K562 (cell line): ENCODE measurements at regions not wholly inside any gene's neighbourhood (a gene's known extent, or its start where the extent isn't known, plus 50 kb on each side); places are given as distances from the start of the nearest gene placed in this dataset.

ENCODE experiments used
- ATAC-seq: fragments of 200-7000 bp; cut with Tn5 transposase; 3 replicates; pipeline ENCODE4 v1.9.1; 2020; ENCODE audit warnings: moderate library complexity
- BruUV-seq: library from RNA; stranded (reverse); fragments of 400-500 nt; replicated peaks from 2 replicates; lab custom pipeline; 2021; lab: Mats Ljungman, UMichigan
- CTCF ChIA-PET: fragments of 300-600 bp; formaldehyde crosslinking; extraction: SDS; loops from one replicate; lab custom pipeline; 2021; ENCODE audit warnings: low intra/inter-chr PET ratio; lab: Yijun Ruan, JAX
- POLR2A ChIA-PET: fragments of 300-600, 350-650 bp; sonication (Branson Sonifier 250); formaldehyde crosslinking; extraction: SDS; loops from one replicate; lab custom pipeline; 2021; ENCODE audit warnings: antibody characterized with exemption, inconsistent platforms; lab: Yijun Ruan, JAX
- DNase-seq, 4 experiments: peaks; one replicate each; pipeline versions ENCODE4 v3.0.0 to v3.0.0-alpha.2; 2011 to 2018; ENCODE audit warnings: low spot score in 3 of 4, mixed read lengths in 3 of 4; ENCODE audit errors: extremely low read depth in 1 of 4
- FAIRE-seq: peaks from 2 replicates; lab custom pipeline; 2011; peaks lifted over from hg19 to GRCh38; lab: Jason Lieb, UNC
- H2AFZ ChIP-seq: 2 replicates; pipeline ENCODE4 v1.6.0; 2011; ENCODE audit warnings: low read depth, low read length, control low read depth, inconsistent platforms
- H3K27ac ChIP-seq: fragments of 200-600 bp; 3 replicates; pipeline ENCODE4 v1.8.0; 2011; ENCODE audit warnings: low read depth, mild to moderate bottlenecking, control low read depth, inconsistent platforms, low read length, moderate library complexity, mixed read lengths; ENCODE audit errors: extremely low read depth
- H3K27me3 ChIP-seq, 2 experiments: fragments of 300-600 bp in 1 of 2; 2 replicates in 1 of 2; 3 replicates in 1 of 2; pipeline versions ENCODE4 v1.6.0 to v1.8.0; 2011; ENCODE audit warnings: inconsistent platforms in 2 of 2, low read length in 2 of 2, mild to moderate bottlenecking in 1 of 2, mixed read lengths in 1 of 2, moderate library complexity in 1 of 2; ENCODE audit not compliant: control insufficient read depth in 2 of 2, insufficient read depth in 2 of 2
- H3K36me3 ChIP-seq: fragments of 300-600 bp; 3 replicates; pipeline ENCODE4 v1.8.0; 2011; ENCODE audit warnings: mild to moderate bottlenecking, low read length, inconsistent platforms; ENCODE audit not compliant: control insufficient read depth, insufficient read depth
- H3K4me1 ChIP-seq, 2 experiments: fragments of 200-600 bp in 1 of 2; replicated peaks in 1 of 2; 2 replicates in 1 of 2; 3 replicates in 1 of 2; pipeline versions ENCODE4 v1.5.1 to v1.8.0; 2011; ENCODE audit warnings: inconsistent platforms in 2 of 2, low read length in 2 of 2, mild to moderate bottlenecking in 1 of 2, mixed read lengths in 1 of 2, moderate library complexity in 1 of 2; ENCODE audit not compliant: control insufficient read depth in 2 of 2, insufficient read depth in 2 of 2
- H3K4me2 ChIP-seq: 2 replicates; pipeline ENCODE4 v1.6.1; 2011; ENCODE audit warnings: low read length, control low read depth, inconsistent platforms, mixed read lengths; ENCODE audit not compliant: insufficient read depth
- H3K4me3 ChIP-seq: fragments of 200-600 bp; sonication (generic), shearing (Covaris generic); 2 replicates; pipeline ENCODE4 v1.5.1; 2016; ENCODE audit warnings: control low read depth, inconsistent platforms
- H3K79me2 ChIP-seq: fragments of 200-600 bp; 3 replicates; pipeline ENCODE4 v1.8.0; 2011; ENCODE audit warnings: low read length, inconsistent platforms; ENCODE audit not compliant: control insufficient read depth, insufficient read depth
- H3K9ac ChIP-seq, 2 experiments: 2 replicates each; pipeline versions ENCODE4 v1.6.0 to v1.6.1; 2011; ENCODE audit warnings: low read depth in 2 of 2, low read length in 2 of 2, control low read depth in 1 of 2, inconsistent platforms in 1 of 2, mild to moderate bottlenecking in 1 of 2, mixed read lengths in 1 of 2; ENCODE audit not compliant: insufficient read depth in 1 of 2
- H3K9me1 ChIP-seq: one replicate; pipeline ENCODE4 v1.6.0; 2011; ENCODE audit warnings: inconsistent platforms, mild to moderate bottlenecking, low read length, moderate library complexity; ENCODE audit not compliant: control insufficient read depth, insufficient read depth
- H3K9me3 ChIP-seq: replicated peaks from 2 replicates; pipeline ENCODE4 v1.5.1; 2011; ENCODE audit warnings: low read depth, low read length, inconsistent platforms; ENCODE audit not compliant: control insufficient read depth, insufficient read depth
- H4K20me1 ChIP-seq: replicated peaks from 2 replicates; pipeline ENCODE4 v1.6.1; 2011; ENCODE audit warnings: low read length, inconsistent platforms, mixed read lengths; ENCODE audit not compliant: control insufficient read depth, insufficient read depth
- ATF7 ChIP-seq: fragments of 450-650 bp; IDR thresholded peaks from 2 replicates; pipeline ENCODE4 v1.7.1; 2014; ENCODE audit warnings: mild to moderate bottlenecking, moderate library complexity
- CEBPB ChIP-seq: fragments of 450-650 bp; IDR thresholded peaks from 2 replicates; pipeline ENCODE4 v1.6.1; 2016; ENCODE audit warnings: missing genetic modification characterization, missing compliant biosample characterization
- CEBPG ChIP-seq, 3 experiments: fragments of 200-800 bp in 1 of 3; sonication (Bioruptor generic) in 1 of 3; sonication (generic) in 1 of 3; formaldehyde crosslinking in 1 of 3; IDR thresholded peaks in 2 of 3; conservative IDR thresholded peaks in 1 of 3; 2 replicates each; pipeline versions ENCODE4 v1.6.1 to v1.8.0; 2016 to 2022; ENCODE audit warnings: missing compliant biosample characterization in 2 of 3, missing genetic modification characterization in 2 of 3, mild to moderate bottlenecking in 1 of 3, missing genetic modification reagents in 1 of 3
- EP300 ChIP-seq: IDR thresholded peaks from 2 replicates; pipeline ENCODE4 v1.6.1; 2012; ENCODE audit warnings: low read length, improper control_type of control experiment
- HCFC1 ChIP-seq: IDR thresholded peaks from 2 replicates; pipeline ENCODE4 v1.6.1; 2012; ENCODE audit warnings: low read depth, low read length, improper control_type of control experiment
- HMGXB4 ChIP-seq: sonication (generic); formaldehyde crosslinking; IDR thresholded peaks from 2 replicates; pipeline ENCODE4 v1.8.1; 2023; ENCODE audit warnings: mild to moderate bottlenecking, missing genetic modification reagents
- MAFF ChIP-seq: IDR thresholded peaks from 2 replicates; pipeline ENCODE4 v1.6.1; 2012; ENCODE audit warnings: low read length, improper control_type of control experiment
- RBM39 ChIP-seq: fragments of 200-400 bp; formaldehyde crosslinking; optimal IDR thresholded peaks from 2 replicates; pipeline ENCODE3; 2018; ENCODE audit warnings: low read depth, low read length
- SMAD1 ChIP-seq: fragments of 150-350 bp; IDR thresholded peaks from 2 replicates; pipeline ENCODE4 v1.6.1; 2014; ENCODE audit warnings: low read length, low read depth; ENCODE audit not compliant: partially characterized antibody
- SMARCA4 ChIP-seq: fragments of 450-650 bp; IDR thresholded peaks from 2 replicates; pipeline ENCODE4 v1.6.1; 2016
- TAF15 ChIP-seq: fragments of 200-400 bp; formaldehyde crosslinking; IDR thresholded peaks from 2 replicates; pipeline ENCODE4 v1.6.1; 2017; ENCODE audit warnings: mild to moderate bottlenecking, low read depth, low read length, moderate library complexity
- TOE1 ChIP-seq, 2 experiments: fragments of 450-650 bp in 1 of 2; sonication (generic) in 1 of 2; formaldehyde crosslinking in 1 of 2; IDR thresholded peaks; 2 replicates each; pipeline versions ENCODE4 v1.7.1 to v1.8.0; 2016 to 2022; ENCODE audit warnings: borderline replicate concordance in 2 of 2, mild to moderate bottlenecking in 2 of 2, antibody characterized with exemption in 1 of 2, inconsistent platforms in 1 of 2, low read depth in 1 of 2, missing genetic modification reagents in 1 of 2, moderate library complexity in 1 of 2
- WHSC1 ChIP-seq: IDR thresholded peaks from one replicate; pipeline ENCODE4 v1.6.1; 2012; ENCODE audit warnings: low read length, control low read depth, inconsistent platforms
- YY1 ChIP-seq, 3 experiments: IDR thresholded peaks; 2 replicates each; pipeline ENCODE4 v1.6.1; 2011; ENCODE audit warnings: low read length in 2 of 3, mild to moderate bottlenecking in 2 of 3, moderate library complexity in 2 of 3, borderline replicate concordance in 1 of 3, control low read depth in 1 of 3, low read depth in 1 of 3; ENCODE audit not compliant: insufficient read depth in 3 of 3, insufficient replicate concordance in 2 of 3, control insufficient read depth in 1 of 3, insufficient read length in 1 of 3; ENCODE audit errors: extremely low read depth in 1 of 3
- WGBS: fragments of 100-300 bp; shearing (Covaris generic); methylation state at CpG from one replicate; pipeline ENCODE4 v1.1.6; 2016; ENCODE audit warnings: low coverage, mixed read lengths; ENCODE audit not compliant: insufficient coverage; ENCODE audit errors: missing lambda C conversion rate; 5-methylcytosine and 5-hydroxymethylcytosine counted together
- in situ Hi-C: fragments of 300-500 bp; cut with MboI; formaldehyde crosslinking; loops from 4 replicates; pipeline ENCODE4 v1.15.0; 2018; ENCODE audit warnings: inconsistent platforms, mixed read lengths
- intact Hi-C: fragments of 100-400 bp; cut with micrococcal nuclease; formaldehyde crosslinking; loops from 2 replicates; pipeline ENCODE4 v1.14.2; 2022

DNA sequence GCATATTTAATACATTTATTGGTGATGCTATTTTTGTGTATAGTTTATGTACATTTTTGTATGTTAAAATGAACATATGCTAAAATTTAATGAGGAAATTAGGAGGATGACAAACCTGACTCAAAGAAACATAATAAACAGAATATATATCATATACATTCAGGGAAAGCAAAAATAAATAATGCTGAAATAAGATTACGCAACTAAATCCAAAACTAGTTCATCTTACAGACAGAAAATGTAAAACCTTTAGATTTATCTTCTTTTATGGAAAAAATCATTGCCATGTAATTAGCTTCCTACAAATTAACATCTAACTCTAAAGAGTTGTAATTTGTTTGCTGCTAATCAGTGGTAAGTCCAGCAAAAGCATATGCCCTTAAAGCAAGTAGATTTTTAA, 216.5 kb downstream of the PTN start:
- in situ Hi-C loops (no loop called here), intact Hi-C loops (no loop called here)
- H3K36me3 ChIP-seq, result no peaks in the 10 kb centered on the region
- WGBS, result 0% methylated on average over 1 of the region's 1 CpG
- DNase-seq (no peak), ATAC-seq (no peak), FAIRE-seq (peak; percentile 46)
- H3K9me1 ChIP-seq, result no peaks in the 10 kb centered on the region
- no peak overlapping the region for H3K4me3 ChIP-seq
- TF ChIP-seq CEBPB (0 out of 2 replicates have a peak, but pooled peaks have one; percentile 30), CEBPG (CRISPR knock-in tag; IDR thresholded peaks at IDR 0.05) (no peak), CEBPG (tag; conservative IDR thresholded peaks at IDR 0.05 in 1 of 2, IDR thresholded peaks at IDR 0.05 in 1 of 2) (peak in 1 of 2 experiments; percentile 59; a peak in 1 of 4 replicates), YY1 (IDR thresholded peaks at IDR 0.05; ENCODE audit: borderline replicate concordance in 1 of 3, control insufficient read depth in 1 of 3, extremely low read depth in 1 of 3, insufficient read depth in 3 of 3, insufficient read length in 1 of 3, insufficient replicate concordance in 2 of 3, low read depth in 1 of 3, low read length in 2 of 3) (no peak)
- ChIA-PET POLR2A (no interaction called here), CTCF (no interaction called here)
- H3K9me3 ChIP-seq, result no peaks in the 10 kb centered on the region
- H3K27ac ChIP-seq, result no peak overlapping the region
- H4K20me1 ChIP-seq, result no peaks in the 10 kb centered on the region
- no peaks in the 10 kb centered on the region for H3K27me3 ChIP-seq
- no TSS peak for BruUV-seq
- H2AFZ ChIP-seq, result no peak overlapping the region
- no peak overlapping the region for H3K9ac ChIP-seq
- no peaks in the 10 kb centered on the region for H3K79me2 ChIP-seq
- no peaks in the 10 kb centered on the region for H3K4me1 ChIP-seq
- no peak overlapping the region for H3K4me2 ChIP-seq

DNA sequence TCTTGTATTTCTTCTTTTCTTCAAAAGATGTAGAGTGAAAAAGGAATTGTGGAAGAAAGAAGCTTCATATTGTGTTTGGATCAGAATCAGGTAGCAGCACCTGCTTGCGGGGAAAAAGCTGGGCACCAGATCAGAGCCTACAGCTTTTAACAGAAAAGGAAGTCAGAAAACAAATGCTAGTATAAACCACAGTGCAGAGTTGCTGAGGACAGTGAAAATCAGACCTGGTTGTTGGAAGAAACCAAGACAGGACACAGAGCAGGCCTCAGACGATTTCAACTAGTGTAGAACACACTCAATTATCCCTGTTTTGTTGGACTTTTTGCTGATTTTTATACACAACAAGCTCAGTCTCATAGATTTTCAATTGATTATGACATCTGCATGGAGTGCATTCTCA, 221.4 kb downstream of the PTN start:
- ATAC-seq (no peak), DNase-seq (no peak), FAIRE-seq (no peak)
- H3K4me2 ChIP-seq, result no peak overlapping the region
- CTCF ChIA-PET, result no interaction called here
- BruUV-seq, result no TSS peak
- no peak overlapping the region for H3K9ac ChIP-seq
- intact Hi-C loops (no loop called here), in situ Hi-C loops (no loop called here)
- H2AFZ ChIP-seq, result no peak overlapping the region
- 0% methylated on average over 2 of the region's 2 CpGs for WGBS
- H3K36me3 ChIP-seq, result no peaks in the 10 kb centered on the region
- H3K9me1 ChIP-seq, result no peaks in the 10 kb centered on the region
- H3K4me1 ChIP-seq, result no peaks in the 10 kb centered on the region
- H4K20me1 ChIP-seq, result no peaks in the 10 kb centered on the region
- POLR2A ChIA-PET, result no interaction called here
- H3K27ac ChIP-seq, result no peak overlapping the region
- no peaks in the 10 kb centered on the region for H3K79me2 ChIP-seq
- no peaks in the 10 kb centered on the region for H3K27me3 ChIP-seq
- no peak overlapping the region for H3K4me3 ChIP-seq
- no peaks in the 10 kb centered on the region for H3K9me3 ChIP-seq
- TF ChIP-seq ATF7 (no peak), SMARCA4 (no peak), HMGXB4 (CRISPR knock-in tag) (no peak), RBM39 (no peak), HCFC1 (no peak), TOE1 (IDR thresholded peaks at IDR 0.05; ENCODE audit: borderline replicate concordance) (no peak), TOE1 (CRISPR knock-in tag; IDR thresholded peaks at IDR 0.05; ENCODE audit: borderline replicate concordance, low read depth) (no peak), EP300 (no peak), SMAD1 (no peak), CEBPG (CRISPR knock-in tag; IDR thresholded peaks at IDR 0.05) (no peak), CEBPG (tag; conservative IDR thresholded peaks at IDR 0.05 in 1 of 2, IDR thresholded peaks at IDR 0.05 in 1 of 2) (no peak), TAF15 (no peak), MAFF (no peak), WHSC1 (no peak)
